Endothelial cell of umbilical vein (primary cell): ENCODE measurements at regions not wholly inside any gene's neighbourhood (a gene's known extent, or its start where the extent isn't known, plus 50 kb on each side); places are given as distances from the start of the nearest gene placed in this dataset.

Experiments used
- BruUV-seq: library from RNA; stranded (reverse); fragments of 400-500 nt; replicated peaks from 2 replicates; lab custom pipeline; 2021; lab: Mats Ljungman, UMichigan
- CTCF ChIA-PET: fragments of 300-600, 350-600 bp; sonication (Branson Sonifier 250); formaldehyde crosslinking; loops from one replicate; lab custom pipeline; 2021; ENCODE audit warnings: antibody characterized with exemption, inconsistent platforms; lab: Charles Lee
- POLR2A ChIA-PET: fragments of 300-600, 350-600 bp; sonication (Branson Sonifier 250); formaldehyde crosslinking; loops from one replicate; lab custom pipeline; 2021; ENCODE audit warnings: antibody characterized with exemption, inconsistent platforms; lab: Charles Lee
- DNase-seq: peaks from one replicate; pipeline ENCODE4 v3.0.0-alpha.2; 2011; ENCODE audit warnings: low read depth, low spot score
- FAIRE-seq: peaks from 2 replicates; lab custom pipeline; 2011; peaks lifted over from hg19 to GRCh38; lab: Jason Lieb, UNC
- H2AFZ ChIP-seq: 2 replicates; pipeline ENCODE4 v1.6.0; 2012; ENCODE audit warnings: low read depth, low read length, control low read depth, inconsistent platforms
- H3K27ac ChIP-seq: 2 replicates; pipeline ENCODE4 v1.5.1; 2011; ENCODE audit warnings: low read depth, mild to moderate bottlenecking, control low read depth, low read length, moderate library complexity; ENCODE audit not compliant: insufficient read depth
- H3K27me3 ChIP-seq, 2 experiments: 2 replicates each; pipeline versions ENCODE4 v1.6.0 to v1.6.1; 2011; ENCODE audit warnings: low read length in 2 of 2, mixed read lengths in 1 of 2; ENCODE audit not compliant: control insufficient read depth in 2 of 2, insufficient read depth in 2 of 2
- H3K36me3 ChIP-seq, 2 experiments: 2 replicates in 1 of 2; 3 replicates in 1 of 2; pipeline ENCODE4 v1.5.1; 2011; ENCODE audit warnings: low read length in 2 of 2, mild to moderate bottlenecking in 1 of 2, moderate library complexity in 1 of 2; ENCODE audit not compliant: control insufficient read depth in 2 of 2, insufficient read depth in 2 of 2; ENCODE audit errors: extremely low read depth in 1 of 2
- H3K4me1 ChIP-seq: 3 replicates; pipeline ENCODE4 v1.5.1; 2011; ENCODE audit warnings: mild to moderate bottlenecking, low read length; ENCODE audit not compliant: control insufficient read depth, insufficient read depth; ENCODE audit errors: extremely low read depth
- H3K4me2 ChIP-seq: 2 replicates; pipeline ENCODE4 v1.6.1; 2011; ENCODE audit warnings: low read length, control low read depth, mixed read lengths; ENCODE audit not compliant: insufficient read depth
- H3K4me3 ChIP-seq, 3 experiments: fragments of 200-600 bp in 1 of 3; sonication (generic), shearing (Covaris generic) in 1 of 3; replicated peaks in 1 of 3; 2 replicates each; pipeline ENCODE4 v1.5.1; 2011 to 2016; ENCODE audit warnings: control low read depth in 3 of 3, low read length in 3 of 3, mild to moderate bottlenecking in 2 of 3, inconsistent platforms in 1 of 3, low read depth in 1 of 3, moderate library complexity in 1 of 3; ENCODE audit not compliant: insufficient read depth in 1 of 3
- H3K79me2 ChIP-seq: 2 replicates; pipeline ENCODE4 v1.6.0; 2012; ENCODE audit warnings: low read length, inconsistent platforms; ENCODE audit not compliant: control insufficient read depth, insufficient read depth
- H3K9ac ChIP-seq: replicated peaks from 2 replicates; pipeline ENCODE3; 2011; ENCODE audit warnings: low read length, control low read depth; ENCODE audit not compliant: insufficient read depth; ENCODE audit errors: extremely low read depth
- H3K9me1 ChIP-seq: replicated peaks from 3 replicates; pipeline ENCODE4 v1.6.0; 2011; ENCODE audit warnings: mild to moderate bottlenecking, low read length; ENCODE audit not compliant: control insufficient read depth, insufficient read depth; ENCODE audit errors: extremely low read depth
- H3K9me3 ChIP-seq: replicated peaks from 2 replicates; pipeline ENCODE4 v1.5.1; 2012; ENCODE audit warnings: low read length, inconsistent platforms; ENCODE audit not compliant: control insufficient read depth, insufficient read depth
- H4K20me1 ChIP-seq: replicated peaks from 2 replicates; pipeline ENCODE3; 2011; ENCODE audit warnings: mild to moderate bottlenecking, low read length; ENCODE audit not compliant: control insufficient read depth, insufficient read depth; ENCODE audit errors: extremely low read depth
- CTCF ChIP-seq, 2 donors: IDR thresholded peaks; 1 replicate in 1 of 2; 2 replicates in 1 of 2; pipeline ENCODE4 v1.5.1; 2011; ENCODE audit warnings: low read length in 2 of 2, mild to moderate bottlenecking in 2 of 2, moderate library complexity in 2 of 2, control low read depth in 1 of 2, inconsistent platforms in 1 of 2, low read depth in 1 of 2; ENCODE audit not compliant: insufficient read depth in 1 of 2; ENCODE audit errors: extremely low read depth in 1 of 2
- EZH2 ChIP-seq: IDR thresholded peaks from 2 replicates; pipeline ENCODE4 v1.6.1; 2012; ENCODE audit warnings: borderline replicate concordance, low read depth, mild to moderate bottlenecking, moderate library complexity, low read length, inconsistent platforms; ENCODE audit not compliant: severe bottlenecking
- FOS ChIP-seq: IDR thresholded peaks from 2 replicates; pipeline ENCODE4 v1.6.1; 2011; ENCODE audit warnings: mild to moderate bottlenecking, low read length, moderate library complexity, borderline replicate concordance; ENCODE audit not compliant: insufficient read depth
- JUN ChIP-seq: IDR thresholded peaks from 2 replicates; pipeline ENCODE4 v1.6.1; 2011; ENCODE audit warnings: borderline replicate concordance, low read depth; ENCODE audit not compliant: insufficient read length, insufficient read depth
- MAX ChIP-seq: IDR thresholded peaks from 2 replicates; pipeline ENCODE4 v1.6.1; 2011; ENCODE audit not compliant: insufficient read depth, insufficient read length
- POLR2A ChIP-seq: IDR thresholded peaks from 2 replicates; pipeline ENCODE4 v1.6.1; 2012; ENCODE audit warnings: low read depth, mild to moderate bottlenecking, control low read depth, low read length
- POLR2AphosphoS5 ChIP-seq: IDR thresholded peaks from 2 replicates; pipeline ENCODE4 v1.6.1; 2012; ENCODE audit warnings: low read depth, mild to moderate bottlenecking, control low read depth, low read length, moderate library complexity; ENCODE audit not compliant: insufficient read depth
- dilution Hi-C: fragments of 300-500 bp; cut with MboI; formaldehyde crosslinking; loops from one replicate; pipeline ENCODE4 v1.15.0; 2019; ENCODE audit warnings: low sequenced_read_pairs; ENCODE audit not compliant: extremely low pct_ligation_motif_present
- intact Hi-C: fragments of 100-400 bp; cut with micrococcal nuclease; formaldehyde crosslinking; loops from one replicate; pipeline ENCODE4 v1.10.0; 2022

GRCh38 chr7:119086026-119086425 lies 861.5 kb downstream of the ANKRD7 start:
- ChIA-PET POLR2A (no interaction called here), CTCF (no interaction called here)
- intact Hi-C loops: no loop called here

More at GRCh38 chr7:119086026-119086425, 861.5 kb downstream of the ANKRD7 start:
- H4K20me1 ChIP-seq: no peaks in the 10 kb centered on the region
- H3K79me2 ChIP-seq: no peaks in the 10 kb centered on the region
- DNase-seq (no peak), FAIRE-seq (no peak)
- no peak overlapping the region for H3K4me2 ChIP-seq
- H3K36me3 ChIP-seq: no peaks in the 10 kb centered on the region
- H3K27me3 ChIP-seq: no peaks in the 10 kb centered on the region
- no peak overlapping the region for H3K4me3 ChIP-seq
- H3K9ac ChIP-seq: no peak overlapping the region
- no peak overlapping the region for H2AFZ ChIP-seq
- H3K9me3 ChIP-seq: no peaks in the 10 kb centered on the region
- TF ChIP-seq POLR2A (no peak), CTCF (IDR thresholded peaks at IDR 0.05; ENCODE audit: extremely low read depth in 1 of 2, insufficient read depth in 1 of 2, low read depth in 1 of 2, low read length in 2 of 2) (no peak), FOS (no peak), JUN (no peak), MAX (no peak), POLR2AphosphoS5 (no peak), EZH2 (no peak)
- H3K4me1 ChIP-seq: no peaks in the 10 kb centered on the region
- no peaks in the 10 kb centered on the region for H3K9me1 ChIP-seq
- no TSS peak for BruUV-seq
- no peak overlapping the region for H3K27ac ChIP-seq
- dilution Hi-C loops: no loop called here
